Activated CD8-positive, alpha-beta T cell treated with anti-CD3 and anti-CD28 coated beads, Interleukin-2, amount 10 ng/mL, durations not matched to agents 7 days and 5 days (primary cell): ENCODE measurements at regions not wholly inside any gene's neighbourhood (a gene's known extent, or its start where the extent isn't known, plus 50 kb on each side); places are given as distances from the start of the nearest gene placed in this dataset.
A peak's percentile ranks its signal among the peaks of the same experiment; 100 is the strongest.
"Not testable (repeated sequence)": the region's sequence is repeated elsewhere in the genome, so short reads cannot be mapped to it uniquely, and the experiment has no call there.

ENCODE experiments used
- ATAC-seq: fragments of 150-1000 bp; cut with Tn5 transposase; one replicate; pipeline ENCODE4 v1.10.0; 2021; ENCODE audit warnings: moderate library complexity
- CTCF ChIA-PET: fragments of 350-600 bp; sonication (Branson Sonifier 250); formaldehyde crosslinking; loops from one replicate; lab custom pipeline; 2021; ENCODE audit warnings: antibody characterized with exemption; lab: Charles Lee
- POLR2A ChIA-PET: fragments of 350-600 bp; sonication (Branson Sonifier 250); formaldehyde crosslinking; loops from one replicate; lab custom pipeline; 2021; ENCODE audit warnings: antibody characterized with exemption; lab: Charles Lee
- DNase-seq: peaks from one replicate; pipeline ENCODE4 v3.0.0-alpha.2; 2020
- H3K27ac Mint-ChIP-seq: one replicate; pipeline ENCODE4 v1.8.0; 2021; ENCODE audit warnings: mild to moderate bottlenecking, mixed read lengths
- H3K27me3 Mint-ChIP-seq: one replicate; pipeline ENCODE4 v1.8.0; 2021; ENCODE audit warnings: low read depth, mixed read lengths
- H3K36me3 Mint-ChIP-seq: one replicate; pipeline ENCODE4 v1.8.0; 2021; ENCODE audit warnings: low read depth, mixed read lengths
- H3K4me1 Mint-ChIP-seq: one replicate; pipeline ENCODE4 v1.8.0; 2021; ENCODE audit warnings: low read depth, mixed read lengths
- H3K4me3 Mint-ChIP-seq: one replicate; pipeline ENCODE4 v1.8.0; 2021; ENCODE audit warnings: mild to moderate bottlenecking, mixed read lengths
- H3K9me3 Mint-ChIP-seq: one replicate; pipeline ENCODE4 v1.8.0; 2022; ENCODE audit warnings: mixed read lengths; ENCODE audit not compliant: insufficient read depth

GRCh38 chr10:95137990-95138625 lies 55.9 kb upstream of the ACSM6 start:
- H3K9me3 Mint-ChIP-seq, H3K27ac Mint-ChIP-seq, H3K4me3 Mint-ChIP-seq, CTCF ChIA-PET, POLR2A ChIA-PET, ATAC-seq, H3K36me3 Mint-ChIP-seq, DNase-seq, H3K4me1 Mint-ChIP-seq, H3K27me3 Mint-ChIP-seq: not testable (repeated sequence)

- H3K36me3 Mint-ChIP-seq = no peaks in the 10 kb centered on the region
- no peak for ATAC-seq
- no peak overlapping the region for H3K27ac Mint-ChIP-seq
- no peaks in the 10 kb centered on the region for H3K27me3 Mint-ChIP-seq
- DNase-seq = no peak
- H3K4me1 Mint-ChIP-seq = no peaks in the 10 kb centered on the region
- CTCF ChIA-PET = interaction anchor here (0.7 to 2.1 kb wide), 6 partner anchors 107 to 228 kb away, joined by 3 to 26 read pairs (median 10); no protein-coding TSS in a partner anchor
- H3K9me3 Mint-ChIP-seq = no peaks in the 10 kb centered on the region
- H3K4me3 Mint-ChIP-seq = no peak overlapping the region
- POLR2A ChIA-PET = no interaction called here
Observed at GRCh38 chr10:95134490-95134889, 59.5 kb upstream of the ACSM6 start.

GRCh38 chr10:95133997-95134396 lies 60.0 kb upstream of the ACSM6 start:
- CTCF ChIA-PET = interaction anchor here (0.8 to 2.1 kb wide), 10 partner anchors 9 to 232 kb away, joined by 3 to 26 read pairs (median 6); no protein-coding TSS in a partner anchor
- POLR2A ChIA-PET = no interaction called here
- Mint-ChIP-seq H3K36me3 (no peaks in the 10 kb centered on the region), H3K27me3 (no peaks in the 10 kb centered on the region), H3K4me3 (no peak overlapping the region), H3K4me1 (no peaks in the 10 kb centered on the region), H3K27ac (no peak overlapping the region), H3K9me3 (no peaks in the 10 kb centered on the region)
- ATAC-seq (no peak), DNase-seq (no peak)

- POLR2A ChIA-PET = no interaction called here
- CTCF ChIA-PET = interaction anchor here (0.6 to 2.1 kb wide), 13 partner anchors 9 to 265 kb away, joined by 3 to 26 read pairs (median 4); no protein-coding TSS in a partner anchor
- Mint-ChIP-seq H3K4me3 (no peak overlapping the region), H3K27ac (no peak overlapping the region), H3K36me3 (no peaks in the 10 kb centered on the region), H3K27me3 (no peaks in the 10 kb centered on the region), H3K4me1 (no peaks in the 10 kb centered on the region), H3K9me3 (no peaks in the 10 kb centered on the region)
- ATAC-seq = peak; percentile 76
- DNase-seq = peak; percentile 84
Observed at GRCh38 chr10:95133016-95133752, 60.9 kb upstream of the ACSM6 start.

- DNase-seq, ATAC-seq, H3K27me3 Mint-ChIP-seq, H3K36me3 Mint-ChIP-seq, POLR2A ChIA-PET, H3K4me1 Mint-ChIP-seq, H3K9me3 Mint-ChIP-seq, H3K4me3 Mint-ChIP-seq, H3K27ac Mint-ChIP-seq: not testable (repeated sequence)
- CTCF ChIA-PET = interaction anchor here (1.4 kb wide), 1 partner anchor 113 kb away, joined by 5 read pairs; no protein-coding TSS in a partner anchor
Observed at GRCh38 chr10:95130429-95130828, 61.1 kb upstream of the CYP2C8 start.

- Mint-ChIP-seq H3K4me1 (no peaks in the 10 kb centered on the region), H3K27ac (no peak overlapping the region), H3K9me3 (no peaks in the 10 kb centered on the region), H3K4me3 (no peak overlapping the region), H3K36me3 (no peaks in the 10 kb centered on the region), H3K27me3 (no peaks in the 10 kb centered on the region)
- ChIA-PET POLR2A (no interaction called here), CTCF (interaction anchor here (1.6 kb wide), 1 partner anchor 120 kb away, joined by 4 read pairs; no protein-coding TSS in a partner anchor)
- no peak for ATAC-seq
- DNase-seq = no peak
Observed at GRCh38 chr10:95125582-95125981, 56.3 kb upstream of the CYP2C8 start.

- no peak overlapping the region for H3K4me3 Mint-ChIP-seq
- H3K36me3 Mint-ChIP-seq = no peaks in the 10 kb centered on the region
- ChIA-PET POLR2A (no interaction called here), CTCF (interaction anchor here (0.9 kb wide), 1 partner anchor 237 kb away, joined by 4 read pairs; no protein-coding TSS in a partner anchor)
- no peaks in the 10 kb centered on the region for H3K9me3 Mint-ChIP-seq
- H3K27me3 Mint-ChIP-seq = no peaks in the 10 kb centered on the region
- no peak for ATAC-seq
- DNase-seq = no peak
- H3K27ac Mint-ChIP-seq = no peak overlapping the region
- H3K4me1 Mint-ChIP-seq = no peaks in the 10 kb centered on the region
Observed at GRCh38 chr10:95122736-95123135, 53.4 kb upstream of the CYP2C8 start.

- Mint-ChIP-seq H3K9me3 (no peaks in the 10 kb centered on the region), H3K4me3 (no peak overlapping the region), H3K4me1 (no peaks in the 10 kb centered on the region), H3K27me3 (no peaks in the 10 kb centered on the region), H3K27ac (no peak overlapping the region), H3K36me3 (no peaks in the 10 kb centered on the region)
- POLR2A ChIA-PET = no interaction called here
- CTCF ChIA-PET = interaction anchor here (0.9 kb wide), 1 partner anchor 238 kb away, joined by 4 read pairs; no protein-coding TSS in a partner anchor
- ATAC-seq (no peak), DNase-seq (no peak)
Observed at GRCh38 chr10:95121904-95122303, 52.6 kb upstream of the CYP2C8 start.
